ENCODE measurements at regions not wholly inside any gene's neighbourhood (a gene's known extent, or its start where the extent isn't known, plus 50 kb on each side); places are given as distances from the start of the nearest gene placed in this dataset.

DNA sequence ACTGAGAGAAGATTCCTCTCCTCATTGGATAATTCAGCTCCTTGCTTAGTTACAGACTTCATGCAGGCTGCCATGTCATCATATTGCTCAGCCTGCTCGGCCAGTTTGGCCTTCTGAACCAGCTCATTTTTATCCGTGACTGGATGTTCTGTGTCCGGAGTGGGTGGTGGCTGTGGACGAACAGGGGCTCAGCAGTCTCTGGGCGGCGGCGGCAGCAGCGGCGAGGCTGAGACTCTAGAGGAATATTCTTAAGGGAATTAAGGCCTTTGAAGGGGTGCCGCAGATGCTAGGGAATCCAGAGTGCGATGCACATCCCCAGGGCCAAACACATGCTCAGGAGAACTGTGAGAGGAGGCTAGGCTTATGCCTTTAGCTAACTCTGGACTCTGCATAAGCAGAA lies 97.9 kb upstream of the GYPC start:
- DNase-seq (ENCODE audit: low read depth in 2 of 2) = no peak

GRCh38 chr2:126568734-126569133 lies 87.2 kb upstream of the GYPC start:
- no peak for DNase-seq (ENCODE audit: low read depth in 2 of 2)

DNA sequence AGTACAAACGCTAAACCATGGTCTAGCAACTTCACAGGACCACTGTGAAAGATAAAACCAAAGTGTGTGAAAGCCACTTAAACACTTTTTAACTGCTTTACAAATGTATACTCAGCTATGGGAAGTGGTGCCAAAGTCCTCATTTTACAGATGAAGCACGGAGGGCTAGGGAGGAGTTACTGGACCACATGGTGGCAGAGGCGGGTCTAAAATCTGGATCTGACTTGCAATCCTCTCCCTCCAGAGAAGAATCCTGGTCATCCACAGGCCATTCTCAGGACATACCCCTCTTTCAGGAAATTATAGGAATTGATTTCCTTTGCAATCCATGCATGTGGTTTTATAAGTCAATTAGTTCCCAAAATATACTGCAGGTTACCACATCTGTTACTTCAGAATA lies 84.6 kb upstream of the GYPC start:
- no peak for DNase-seq (ENCODE audit: low read depth in 2 of 2)

DNA sequence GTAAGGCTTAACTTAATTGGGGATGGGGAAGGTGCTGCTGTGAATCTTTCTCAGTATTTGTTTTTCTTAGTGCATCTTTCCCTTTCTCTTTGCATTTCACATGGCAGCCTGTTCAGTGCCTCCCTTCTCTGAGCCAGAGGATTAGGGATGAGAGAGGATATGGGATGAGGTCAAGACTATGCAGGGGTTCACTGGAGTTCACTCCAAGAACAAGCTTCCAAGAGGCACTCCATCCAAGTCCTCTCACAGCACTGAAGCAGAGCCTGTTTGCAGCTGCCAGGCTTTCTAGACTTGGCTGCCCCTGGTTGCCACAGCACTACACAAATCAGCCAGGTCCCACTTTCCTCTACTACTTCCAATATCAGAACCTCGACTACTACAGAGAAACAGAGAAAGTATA lies 80.3 kb upstream of the GYPC start:
- no peak for DNase-seq (ENCODE audit: low read depth in 2 of 2)

- no peak for DNase-seq (ENCODE audit: low read depth in 2 of 2)
Measured at GRCh38 chr2:126579868-126580267, 76.1 kb upstream of the GYPC start.

DNA sequence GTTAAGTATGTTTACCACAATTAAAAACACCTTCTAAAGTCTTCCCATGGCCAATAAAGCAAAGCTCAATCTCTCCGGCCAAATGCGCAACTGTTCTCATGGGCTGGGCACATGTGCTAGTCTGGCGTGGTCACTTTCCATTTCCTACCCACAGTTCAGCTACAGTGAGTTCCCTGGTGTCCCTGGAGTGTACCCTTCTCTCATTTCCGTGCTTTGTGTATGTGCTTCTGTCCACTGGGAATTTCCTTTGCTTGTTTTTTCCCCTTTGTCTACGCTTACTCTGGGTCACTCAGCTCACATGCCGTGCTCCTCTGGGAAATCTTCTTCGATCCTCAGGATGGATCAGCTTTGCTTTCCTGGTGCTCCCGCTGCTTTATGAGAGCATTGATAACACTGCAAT lies 69.6 kb upstream of the GYPC start:
- no peak for DNase-seq (ENCODE audit: low read depth in 2 of 2)

DNA sequence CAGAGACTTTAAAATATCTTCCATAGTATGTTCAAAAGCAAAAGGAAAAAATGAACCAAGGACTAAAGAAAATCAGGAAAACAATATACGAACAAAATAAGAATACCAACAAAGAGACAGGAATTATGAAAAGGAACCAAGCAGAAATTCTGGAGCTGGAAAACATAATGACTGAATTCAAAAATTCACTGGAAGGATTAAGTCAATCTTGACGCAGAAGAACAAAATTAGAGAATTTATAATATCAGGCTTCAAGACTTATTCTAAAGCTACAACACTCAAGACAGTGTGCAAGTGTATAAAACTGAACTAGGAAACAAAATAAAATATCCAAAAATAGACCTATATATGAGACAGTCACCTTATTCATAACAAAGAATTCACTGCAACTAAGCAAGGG lies 56.9 kb upstream of the GYPC start:
- DNase-seq (ENCODE audit: low read depth in 2 of 2) = no peak

GRCh38 chr2:126600742-126601141 lies 55.2 kb upstream of the GYPC start:
- no peak for DNase-seq (ENCODE audit: low read depth in 2 of 2)

GRCh38 chr2:126602334-126602733 lies 53.6 kb upstream of the GYPC start:
- no peak for DNase-seq (ENCODE audit: low read depth in 2 of 2)
